ENCODE measurements at regions not wholly inside any gene's neighbourhood (a gene's known extent, or its start where the extent isn't known, plus 50 kb on each side); places are given as distances from the start of the nearest gene placed in this dataset.

DNA sequence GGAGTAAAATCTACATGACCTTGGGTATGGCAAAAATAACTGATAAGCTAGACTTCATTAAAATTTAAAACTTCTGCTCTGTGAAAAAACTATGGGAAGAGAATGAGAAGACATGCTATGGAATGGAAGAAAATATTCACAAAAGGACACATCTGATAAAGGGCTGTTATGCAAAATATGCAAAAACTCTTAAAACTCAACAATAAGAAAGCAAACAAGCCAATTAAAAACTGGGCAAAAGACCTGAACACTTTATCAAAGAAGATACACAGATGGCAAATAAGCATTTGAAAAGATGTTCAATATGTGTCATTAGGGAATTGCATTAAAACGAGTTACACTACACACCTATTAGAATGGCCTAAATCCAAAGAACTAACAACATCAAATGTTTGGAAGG lies 439.5 kb downstream of the EFNA5 start:
- Mint-ChIP-seq H3K27me3 (peaks cover 0 to 4% of the 10 kb centered on the region in 2 donors), H3K4me1 (no peaks in the 10 kb centered on the region), H3K36me3 (no peaks in the 10 kb centered on the region), H3K9me3 (peaks cover 0 to 7% (median 0%) of the 10 kb centered on the region in 8 donors), H3K27ac (no peak overlapping the region), H3K4me3 (no peak overlapping the region)
- intact Hi-C loops (cut with micrococcal nuclease), result no loop called here
- ChIA-PET CTCF (ENCODE audit: partially characterized antibody) (no interaction called here), POLR2A (ENCODE audit: partially characterized antibody) (no interaction called here)
- no peak overlapping the region for H3K4me3 ChIP-seq (ENCODE audit: low read length in 2 of 2)
- H3K27me3 ChIP-seq (ENCODE audit: insufficient read depth, low read length), result no peaks in the 10 kb centered on the region
- H3K27ac ChIP-seq (ENCODE audit: low read depth, low read length), result no peak overlapping the region
- DNase-seq, result no peak
- no peaks in the 10 kb centered on the region for H3K36me3 ChIP-seq (ENCODE audit: insufficient read depth, low read length)
- no peaks in the 10 kb centered on the region for H3K4me1 ChIP-seq (ENCODE audit: insufficient read depth, low read length)
- H3K9me3 ChIP-seq (ENCODE audit: control insufficient read depth in 1 of 2, low read length in 2 of 2), result no peaks in the 10 kb centered on the region

DNA sequence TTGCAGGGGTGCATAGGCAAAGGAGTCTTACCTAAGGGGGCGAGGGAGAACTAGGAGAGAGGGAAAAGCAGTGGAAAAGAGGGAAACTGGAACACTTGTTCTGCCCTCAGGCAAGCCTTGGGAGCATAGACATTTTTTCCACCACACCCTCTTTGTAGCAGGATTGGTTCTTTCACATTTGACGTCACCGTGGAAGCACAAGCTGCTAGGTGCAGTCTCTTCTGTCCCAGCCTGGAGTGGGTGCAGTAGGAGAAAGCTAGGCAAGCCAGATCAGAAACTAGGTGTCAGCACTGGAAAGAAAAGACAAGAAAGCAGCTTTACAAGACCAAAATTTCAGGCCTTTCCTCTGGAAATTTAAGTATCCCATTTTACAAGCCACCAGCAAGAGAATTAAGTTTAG lies 440.4 kb downstream of the EFNA5 start:
- ChIA-PET POLR2A (ENCODE audit: partially characterized antibody) (no interaction called here), CTCF (ENCODE audit: partially characterized antibody) (no interaction called here)
- Histone ChIP-seq H3K36me3 (ENCODE audit: insufficient read depth, low read length) (no peaks in the 10 kb centered on the region), H3K9me3 (ENCODE audit: control insufficient read depth in 1 of 2, low read length in 2 of 2) (no peaks in the 10 kb centered on the region), H3K27ac (ENCODE audit: low read depth, low read length) (no peak overlapping the region), H3K4me1 (ENCODE audit: insufficient read depth, low read length) (no peaks in the 10 kb centered on the region), H3K4me3 (ENCODE audit: low read length in 2 of 2) (no peak overlapping the region), H3K27me3 (ENCODE audit: insufficient read depth, low read length) (no peaks in the 10 kb centered on the region)
- H3K36me3 Mint-ChIP-seq, result no peaks in the 10 kb centered on the region
- peaks cover 0 to 4% of the 10 kb centered on the region in 2 donors for H3K27me3 Mint-ChIP-seq
- no peak for DNase-seq
- H3K27ac Mint-ChIP-seq, result no peak overlapping the region
- intact Hi-C loops (cut with micrococcal nuclease), result no loop called here
- peaks cover 0 to 7% (median 0%) of the 10 kb centered on the region in 8 donors for H3K9me3 Mint-ChIP-seq
- no peaks in the 10 kb centered on the region for H3K4me1 Mint-ChIP-seq
- H3K4me3 Mint-ChIP-seq, result no peak overlapping the region

DNA sequence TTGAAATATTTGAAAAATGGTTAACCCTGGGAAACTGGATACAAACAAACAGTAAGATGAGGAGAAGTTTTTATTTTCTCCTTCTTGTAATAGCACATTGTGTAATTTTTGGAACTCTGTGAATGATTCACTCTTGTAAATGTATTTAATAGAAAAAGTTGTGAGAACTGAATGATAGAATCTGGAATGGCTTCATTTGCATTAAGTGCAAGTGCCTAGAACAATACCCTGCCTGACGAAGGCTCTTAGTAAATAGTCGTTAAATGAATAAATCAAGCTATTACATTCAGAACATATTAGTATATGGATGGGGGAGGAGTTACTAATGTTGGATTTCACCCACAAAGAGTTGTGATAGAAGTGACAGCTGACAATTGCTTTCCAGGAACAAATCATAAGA lies 442.5 kb downstream of the EFNA5 start:
- H3K9me3 Mint-ChIP-seq, result peaks cover 0 to 7% (median 0%) of the 10 kb centered on the region in 8 donors
- no peaks in the 10 kb centered on the region for H3K36me3 Mint-ChIP-seq
- intact Hi-C loops (cut with micrococcal nuclease), result no loop called here
- no peaks in the 10 kb centered on the region for H3K9me3 ChIP-seq (ENCODE audit: control insufficient read depth in 1 of 2, low read length in 2 of 2)
- H3K27ac ChIP-seq (ENCODE audit: low read depth, low read length), result no peak overlapping the region
- POLR2A ChIA-PET (ENCODE audit: partially characterized antibody), result no interaction called here
- H3K4me3 Mint-ChIP-seq, result no peak overlapping the region
- no peaks in the 10 kb centered on the region for H3K4me1 Mint-ChIP-seq
- CTCF ChIA-PET (ENCODE audit: partially characterized antibody), result interaction anchor here (1.5 kb wide), 1 partner anchor 20 kb away, joined by 3 read pairs; no protein-coding TSS in a partner anchor
- H3K36me3 ChIP-seq (ENCODE audit: insufficient read depth, low read length), result no peaks in the 10 kb centered on the region
- H3K27me3 Mint-ChIP-seq, result peaks cover 0 to 4% of the 10 kb centered on the region in 2 donors
- no peaks in the 10 kb centered on the region for H3K4me1 ChIP-seq (ENCODE audit: insufficient read depth, low read length)
- no peak for DNase-seq
- H3K27me3 ChIP-seq (ENCODE audit: insufficient read depth, low read length), result no peaks in the 10 kb centered on the region
- no peak overlapping the region for H3K4me3 ChIP-seq (ENCODE audit: low read length in 2 of 2)
- no peak overlapping the region for H3K27ac Mint-ChIP-seq

DNA sequence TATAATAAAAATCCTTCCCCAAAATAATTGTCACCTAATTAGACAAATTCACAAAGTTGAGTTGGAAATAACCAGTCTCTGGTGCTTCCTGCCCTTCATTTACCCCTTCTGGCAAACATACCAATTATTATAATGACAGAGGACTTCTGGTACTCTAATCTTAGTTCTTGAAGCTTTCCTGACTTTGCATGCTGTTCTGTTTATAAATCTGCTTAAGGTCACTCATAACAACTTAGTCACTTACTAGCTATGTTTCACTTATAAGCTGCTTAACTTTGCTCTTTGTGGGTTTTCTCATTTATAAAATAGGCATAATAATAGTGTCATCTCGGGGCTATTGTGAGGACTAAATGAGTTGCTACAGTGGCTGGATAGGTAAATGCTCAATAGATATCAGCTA lies 446.5 kb downstream of the EFNA5 start:
- Histone ChIP-seq H3K4me1 (ENCODE audit: insufficient read depth, low read length) (no peaks in the 10 kb centered on the region), H3K9me3 (ENCODE audit: control insufficient read depth in 1 of 2, low read length in 2 of 2) (peaks cover 0 to 3% of the 10 kb centered on the region in 2 donors), H3K27ac (ENCODE audit: low read depth, low read length) (no peak overlapping the region), H3K27me3 (ENCODE audit: insufficient read depth, low read length) (no peaks in the 10 kb centered on the region), H3K4me3 (ENCODE audit: low read length in 2 of 2) (no peak overlapping the region), H3K36me3 (ENCODE audit: insufficient read depth, low read length) (no peaks in the 10 kb centered on the region)
- no peak for DNase-seq
- Mint-ChIP-seq H3K27ac (no peak overlapping the region), H3K9me3 (peaks cover 0 to 7% (median 0%) of the 10 kb centered on the region in 8 donors), H3K27me3 (peaks cover 0 to 4% of the 10 kb centered on the region in 2 donors), H3K4me3 (no peak overlapping the region), H3K36me3 (no peaks in the 10 kb centered on the region), H3K4me1 (no peaks in the 10 kb centered on the region)
- POLR2A ChIA-PET (ENCODE audit: partially characterized antibody), result no interaction called here
- intact Hi-C loops (cut with micrococcal nuclease), result no loop called here
- CTCF ChIA-PET (ENCODE audit: partially characterized antibody), result interaction anchor here (1.0 kb wide), 1 partner anchor 10 kb away, joined by 3 read pairs; no protein-coding TSS in a partner anchor

DNA sequence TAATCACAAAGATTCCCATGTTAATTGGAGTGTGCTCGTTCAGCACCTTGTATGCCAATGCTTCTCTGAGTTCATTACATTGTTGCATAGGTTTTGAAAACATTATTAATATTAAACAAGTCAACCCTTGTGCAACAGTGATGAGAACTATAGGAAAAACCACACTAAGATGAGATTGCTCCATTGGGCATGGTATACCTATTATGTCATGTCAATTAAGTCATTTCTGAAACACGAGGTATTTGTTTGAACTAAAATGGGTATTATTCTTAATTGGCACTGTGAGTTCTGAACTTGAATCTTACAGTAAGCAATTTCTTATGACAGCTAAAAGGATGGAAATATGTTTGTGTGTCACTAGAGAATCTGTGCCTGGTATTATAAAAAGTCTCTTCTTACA lies 447.7 kb downstream of the EFNA5 start:
- no peak overlapping the region for H3K4me3 ChIP-seq (ENCODE audit: low read length in 2 of 2)
- H3K4me1 ChIP-seq (ENCODE audit: insufficient read depth, low read length), result no peaks in the 10 kb centered on the region
- POLR2A ChIA-PET (ENCODE audit: partially characterized antibody), result no interaction called here
- H3K27me3 ChIP-seq (ENCODE audit: insufficient read depth, low read length), result no peaks in the 10 kb centered on the region
- H3K27me3 Mint-ChIP-seq, result peaks cover 0 to 4% of the 10 kb centered on the region in 2 donors
- H3K27ac Mint-ChIP-seq, result no peak overlapping the region
- peaks cover 0 to 7% (median 0%) of the 10 kb centered on the region in 8 donors for H3K9me3 Mint-ChIP-seq
- no peaks in the 10 kb centered on the region for H3K36me3 Mint-ChIP-seq
- no peak overlapping the region for H3K27ac ChIP-seq (ENCODE audit: low read depth, low read length)
- no peak overlapping the region for H3K4me3 Mint-ChIP-seq
- intact Hi-C loops (cut with micrococcal nuclease), result no loop called here
- CTCF ChIA-PET (ENCODE audit: partially characterized antibody), result no interaction called here
- no peaks in the 10 kb centered on the region for H3K36me3 ChIP-seq (ENCODE audit: insufficient read depth, low read length)
- no peaks in the 10 kb centered on the region for H3K4me1 Mint-ChIP-seq
- peaks cover 0 to 3% of the 10 kb centered on the region in 2 donors for H3K9me3 ChIP-seq (ENCODE audit: control insufficient read depth in 1 of 2, low read length in 2 of 2)
- no peak for DNase-seq

DNA sequence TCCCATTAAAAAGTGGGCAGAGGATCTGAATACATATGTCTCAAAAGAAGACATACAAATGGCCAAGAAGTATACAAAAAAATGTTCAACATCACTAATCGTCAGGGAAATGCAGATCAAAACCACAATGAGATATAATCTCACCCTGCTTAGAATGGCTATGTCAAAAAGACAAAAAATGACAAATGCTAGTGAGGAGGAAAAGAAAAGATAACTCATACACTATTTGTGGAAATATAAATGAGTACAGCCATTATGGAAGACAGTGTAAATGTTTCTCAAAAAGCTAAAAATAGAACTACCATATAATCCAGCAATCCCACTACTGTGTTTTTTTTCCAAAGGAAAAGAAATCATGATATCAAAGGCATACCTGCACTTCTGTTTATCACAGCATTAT lies 450.7 kb downstream of the EFNA5 start:
- intact Hi-C loops (cut with micrococcal nuclease), result no loop called here
- Histone ChIP-seq H3K36me3 (ENCODE audit: insufficient read depth, low read length) (no peaks in the 10 kb centered on the region), H3K9me3 (ENCODE audit: control insufficient read depth in 1 of 2, low read length in 2 of 2) (peaks cover 0 to 3% of the 10 kb centered on the region in 2 donors), H3K4me3 (ENCODE audit: low read length in 2 of 2) (no peak overlapping the region), H3K27me3 (ENCODE audit: insufficient read depth, low read length) (no peaks in the 10 kb centered on the region), H3K4me1 (ENCODE audit: insufficient read depth, low read length) (no peaks in the 10 kb centered on the region), H3K27ac (ENCODE audit: low read depth, low read length) (no peak overlapping the region)
- Mint-ChIP-seq H3K4me1 (no peaks in the 10 kb centered on the region), H3K36me3 (no peaks in the 10 kb centered on the region), H3K27me3 (no peaks in the 10 kb centered on the region), H3K9me3 (peaks cover 0 to 3% (median 0%) of the 10 kb centered on the region in 8 donors), H3K27ac (no peak overlapping the region), H3K4me3 (no peak overlapping the region)
- ChIA-PET CTCF (ENCODE audit: partially characterized antibody) (no interaction called here), POLR2A (ENCODE audit: partially characterized antibody) (no interaction called here)
- no peak for DNase-seq

DNA sequence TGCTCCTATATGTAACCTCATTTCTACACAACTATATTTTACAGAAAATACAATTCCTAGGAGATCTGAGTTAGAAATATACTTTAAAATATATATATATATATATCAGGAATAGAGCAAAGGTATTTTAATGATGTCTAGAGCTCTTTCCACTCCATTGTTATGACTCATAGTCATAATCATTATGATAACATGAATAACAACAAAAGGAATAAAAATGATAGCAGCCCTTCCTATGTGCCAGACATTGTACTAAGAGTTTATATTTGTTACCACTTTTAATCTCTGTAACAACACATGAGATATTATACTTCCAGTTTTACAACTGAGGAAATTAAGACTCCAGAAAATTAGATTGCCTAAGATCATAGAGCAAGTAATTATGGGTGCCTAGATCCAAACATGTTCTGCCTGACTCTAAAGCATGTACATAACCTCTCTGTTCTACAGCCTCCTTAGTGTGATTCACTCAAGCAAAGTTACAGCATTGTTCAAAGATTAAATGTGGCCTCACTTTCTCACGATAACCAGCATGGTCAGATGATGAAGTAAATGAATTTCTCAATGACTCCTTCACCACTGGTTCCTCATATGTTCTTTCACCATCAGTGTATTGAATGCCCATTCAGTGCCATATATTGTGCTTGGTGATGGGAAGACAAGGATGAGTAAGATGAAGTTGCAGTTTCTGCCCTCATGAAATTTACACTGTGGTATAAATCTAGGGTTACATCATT lies 452.1 kb downstream of the EFNA5 start:
- Mint-ChIP-seq H3K4me1 (no peaks in the 10 kb centered on the region), H3K4me3 (no peak overlapping the region), H3K27me3 (no peaks in the 10 kb centered on the region), H3K9me3 (no peaks in the 10 kb centered on the region), H3K36me3 (no peaks in the 10 kb centered on the region), H3K27ac (no peak overlapping the region)
- no peaks in the 10 kb centered on the region for H3K4me1 ChIP-seq (ENCODE audit: insufficient read depth, low read length)
- peaks cover 0 to 3% of the 10 kb centered on the region in 2 donors for H3K9me3 ChIP-seq (ENCODE audit: control insufficient read depth in 1 of 2, low read length in 2 of 2)
- H3K27ac ChIP-seq (ENCODE audit: low read depth, low read length), result no peak overlapping the region
- intact Hi-C loops (cut with micrococcal nuclease), result no loop called here
- H3K4me3 ChIP-seq (ENCODE audit: low read length in 2 of 2), result no peak overlapping the region
- ChIA-PET CTCF (ENCODE audit: partially characterized antibody) (no interaction called here), POLR2A (ENCODE audit: partially characterized antibody) (no interaction called here)
- H3K36me3 ChIP-seq (ENCODE audit: insufficient read depth, low read length), result no peaks in the 10 kb centered on the region
- H3K27me3 ChIP-seq (ENCODE audit: insufficient read depth, low read length), result no peaks in the 10 kb centered on the region
- no peak for DNase-seq
